CD4-positive, alpha-beta T cell treated with Interleukin-6 at 100 ng/mL for 8 hours (primary cell): ENCODE measurements at regions not wholly inside any gene's neighbourhood (a gene's known extent, or its start where the extent isn't known, plus 50 kb on each side); places are given as distances from the start of the nearest gene placed in this dataset.
"Not testable (repeated sequence)": the region's sequence is repeated elsewhere in the genome, so short reads cannot be mapped to it uniquely, and the experiment has no call there.

Experiments
- DNase-seq: peaks from one replicate; pipeline ENCODE4 v3.0.0-alpha.2; 2020; ENCODE audit warnings: mixed read lengths, low spot score

DNA sequence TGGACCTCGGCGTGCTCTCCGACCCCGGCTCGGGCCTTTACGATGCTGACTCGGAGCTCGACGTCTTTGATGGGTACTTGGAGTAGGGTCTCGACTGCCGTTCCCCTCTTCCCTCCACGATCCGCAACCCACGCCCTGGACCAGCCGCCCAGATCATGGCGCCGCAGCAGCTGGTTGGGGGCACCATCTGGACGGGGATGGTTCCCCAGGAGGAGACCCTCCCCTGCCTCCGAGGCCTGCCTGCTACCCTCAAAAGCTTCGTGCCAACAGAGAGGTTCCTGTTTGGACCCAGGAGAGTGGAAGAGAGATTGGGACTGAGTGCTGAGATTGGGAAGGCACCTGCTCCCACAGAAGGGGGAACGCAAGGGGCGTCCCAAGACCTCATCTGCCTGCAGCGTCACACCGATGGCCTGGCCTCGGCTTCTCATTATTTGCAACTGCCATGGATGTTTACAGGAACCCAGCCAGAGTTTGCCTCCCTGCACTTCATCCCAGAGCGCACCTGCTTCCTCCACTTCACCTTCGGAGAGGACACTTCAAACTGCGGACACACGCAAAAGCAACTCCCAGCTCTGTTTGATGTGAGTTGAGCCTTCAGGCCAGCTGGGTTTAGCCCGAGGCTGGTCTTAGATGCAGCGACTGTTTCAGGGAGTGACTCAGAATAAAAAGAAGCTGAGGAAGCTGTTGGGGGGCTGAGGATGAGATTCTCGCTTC is 58.9 kb downstream of the GOLGA6L7 start:
- DNase-seq: peak; percentile 23

DNA sequence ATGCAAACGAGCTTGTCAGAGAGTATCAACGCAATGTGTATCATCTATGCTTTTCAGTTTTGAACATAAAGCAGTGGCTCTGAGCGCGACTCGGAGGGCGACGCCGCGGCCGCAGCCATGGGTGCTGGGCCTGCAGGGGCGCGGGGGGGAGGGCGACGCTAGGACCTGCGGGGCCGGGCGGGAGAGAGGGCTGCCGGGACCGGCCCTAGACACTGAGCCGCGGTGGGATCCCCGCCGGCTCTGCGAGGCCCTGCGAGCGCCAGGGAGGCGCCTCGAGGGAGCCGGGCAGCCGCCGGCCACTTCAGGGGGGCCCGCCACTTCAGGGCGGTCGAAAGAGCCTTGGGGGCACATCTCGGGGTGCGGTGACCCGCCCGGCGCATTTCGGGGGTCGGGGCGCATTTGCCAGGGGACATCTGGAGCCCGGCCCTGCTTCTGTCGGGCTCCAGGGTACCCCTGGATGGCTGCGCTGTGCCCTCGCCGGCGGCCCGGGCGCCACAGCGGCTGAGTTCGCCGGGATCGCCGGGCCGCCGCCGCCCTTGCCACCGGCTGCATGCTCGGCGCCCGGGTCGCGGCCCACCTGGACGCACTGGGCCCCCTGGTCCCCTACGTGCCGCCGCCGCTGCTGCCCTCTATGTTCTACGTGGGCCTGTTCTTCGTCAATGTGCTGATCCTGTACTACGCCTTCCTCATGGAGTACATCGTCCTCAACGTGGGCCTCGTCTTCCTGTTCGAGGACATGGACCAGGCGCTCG is 59.6 kb downstream of the GOLGA6L7 start:
- DNase-seq: not testable (repeated sequence)

DNA sequence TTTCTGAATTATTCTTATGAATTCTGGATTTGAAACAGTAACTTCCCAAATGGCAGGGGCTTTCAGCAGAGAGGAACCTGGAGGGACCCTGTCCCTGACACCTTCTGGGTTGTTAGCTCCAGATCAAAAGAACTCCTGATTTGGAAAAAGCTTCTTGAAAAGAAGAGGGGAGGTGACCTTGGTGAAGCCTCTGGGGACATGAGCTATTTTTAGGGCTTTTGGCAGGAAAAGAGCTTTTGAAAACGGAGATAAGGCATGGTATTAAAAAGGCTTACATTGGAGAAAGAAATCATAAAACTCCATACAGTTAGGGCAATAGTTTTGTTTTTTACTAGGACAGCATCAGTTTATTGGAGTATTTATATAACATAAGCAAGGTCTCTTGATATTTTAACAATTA is 60.3 kb downstream of the GOLGA6L7 start:
- DNase-seq: not testable (repeated sequence)

DNA sequence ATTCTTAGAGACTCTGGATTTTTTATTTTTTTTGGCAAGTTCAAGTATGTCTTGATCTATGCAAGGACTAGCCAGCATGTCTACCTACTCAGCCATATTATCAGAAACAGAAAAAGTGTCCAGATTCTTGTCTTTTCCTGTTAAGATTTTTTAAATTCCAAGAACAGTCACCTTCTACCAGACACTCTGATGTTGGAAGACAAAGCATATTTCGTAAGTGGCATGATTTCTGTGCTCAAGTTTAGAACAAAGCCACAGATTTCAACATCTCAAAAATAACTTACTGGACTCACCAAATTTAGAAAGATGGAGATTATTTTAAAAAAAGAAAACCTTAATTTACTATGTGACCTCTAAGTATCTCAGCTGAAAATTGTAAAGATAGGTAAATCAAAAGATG is 61.9 kb downstream of the GOLGA6L7 start:
- DNase-seq: no peak

DNA sequence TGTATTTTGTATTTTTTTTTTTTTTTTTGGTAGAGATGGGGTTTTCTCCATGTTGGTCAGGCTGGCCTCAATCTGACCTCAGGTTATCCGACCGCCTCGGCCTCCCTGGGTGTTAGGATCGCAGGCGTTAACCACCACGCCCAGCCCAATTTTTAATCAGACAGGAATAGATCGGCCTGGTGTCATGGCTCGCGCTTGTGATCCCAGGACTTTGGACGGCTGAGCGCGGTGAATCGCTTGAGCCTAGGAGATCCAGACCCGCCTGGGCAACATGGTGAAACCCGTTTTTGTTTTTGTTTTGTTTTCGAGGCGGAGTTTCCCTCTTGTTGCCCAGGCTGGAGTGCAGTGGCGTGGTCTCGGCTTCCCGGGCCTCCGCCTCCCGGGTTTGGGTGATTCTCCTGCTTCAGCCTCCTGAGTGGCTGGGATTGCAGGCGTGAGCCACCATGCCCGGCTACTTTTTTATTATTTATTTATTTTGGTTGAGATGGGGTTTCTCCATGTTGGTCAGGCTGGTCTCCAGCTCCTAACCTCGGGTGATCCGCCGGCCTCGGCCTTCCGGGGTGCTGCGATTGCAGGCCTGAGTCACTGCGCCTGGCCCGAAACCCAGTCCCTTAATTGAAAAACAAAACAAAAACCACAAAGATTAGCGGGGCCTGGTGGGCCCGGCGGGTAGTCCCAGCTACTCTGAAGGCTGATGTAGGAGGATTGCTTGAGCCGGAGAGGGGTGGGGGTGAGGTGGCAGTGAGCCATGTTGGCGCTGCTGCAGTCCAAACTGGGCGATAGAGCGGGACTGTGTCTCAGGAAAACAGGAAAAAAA is 63.9 kb downstream of the GOLGA6L7 start:
- not testable (repeated sequence) for DNase-seq

DNA sequence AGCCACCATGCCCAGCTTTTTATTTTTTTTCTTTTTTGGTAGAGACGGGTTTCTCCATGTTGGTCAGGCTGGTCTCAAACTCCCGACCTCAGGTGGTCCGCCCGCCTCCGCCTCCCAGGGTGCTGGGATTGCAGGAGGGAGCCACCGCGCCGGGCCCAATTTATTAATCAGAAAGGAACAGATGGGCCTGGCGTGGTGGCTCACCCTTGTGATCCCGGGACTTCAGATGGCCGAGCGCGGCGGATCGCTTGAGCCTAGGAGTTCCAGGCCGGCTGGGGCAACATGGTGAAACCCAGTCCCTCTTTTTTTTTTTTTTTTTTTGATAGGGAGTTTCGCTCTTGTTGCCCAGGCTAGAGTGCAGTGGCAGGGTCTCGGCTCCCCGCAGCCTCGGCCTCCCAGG is 64.6 kb downstream of the GOLGA6L7 start:
- DNase-seq: no peak

DNA sequence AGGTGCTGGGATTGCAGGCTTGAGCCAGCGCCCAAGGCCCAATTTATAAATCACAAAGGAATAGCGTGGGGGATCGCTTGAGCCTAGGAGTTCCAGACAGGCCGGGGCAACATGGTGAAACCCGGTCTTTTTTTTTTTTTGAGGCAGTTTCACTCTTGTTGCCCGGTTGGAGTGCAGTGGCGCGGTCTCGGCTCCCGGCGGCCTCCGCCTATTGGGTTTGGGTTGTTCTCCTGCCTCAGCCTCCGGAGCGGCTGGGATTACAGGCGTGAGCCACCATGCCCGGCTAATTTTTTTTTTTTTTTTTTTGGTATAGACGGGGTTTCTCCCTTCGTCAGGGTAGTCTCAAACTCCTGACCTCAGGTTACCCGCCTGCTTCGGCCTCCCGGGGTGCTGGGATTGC is 65.0 kb downstream of the GOLGA6L7 start:
- DNase-seq: no peak

DNA sequence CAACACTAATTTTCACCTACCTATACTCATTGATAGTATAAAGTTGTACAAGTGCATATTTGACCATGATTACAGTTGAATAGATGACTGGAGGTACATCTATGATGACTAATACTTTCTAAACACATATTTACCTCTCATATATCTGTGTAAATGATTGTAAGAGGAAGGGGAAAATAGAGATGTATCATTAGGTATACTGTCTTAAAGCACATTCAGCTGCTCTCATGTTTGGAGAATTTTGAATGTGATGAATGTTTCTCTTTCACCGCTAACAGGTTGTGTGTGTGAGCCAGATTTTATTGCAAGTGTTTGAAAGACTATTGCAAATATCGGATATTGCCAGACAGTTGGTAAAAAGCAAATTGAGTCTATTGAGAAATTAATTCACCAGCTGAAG is 66.2 kb upstream of the GOLGA8M start:
- DNase-seq: not testable (repeated sequence)

DNA sequence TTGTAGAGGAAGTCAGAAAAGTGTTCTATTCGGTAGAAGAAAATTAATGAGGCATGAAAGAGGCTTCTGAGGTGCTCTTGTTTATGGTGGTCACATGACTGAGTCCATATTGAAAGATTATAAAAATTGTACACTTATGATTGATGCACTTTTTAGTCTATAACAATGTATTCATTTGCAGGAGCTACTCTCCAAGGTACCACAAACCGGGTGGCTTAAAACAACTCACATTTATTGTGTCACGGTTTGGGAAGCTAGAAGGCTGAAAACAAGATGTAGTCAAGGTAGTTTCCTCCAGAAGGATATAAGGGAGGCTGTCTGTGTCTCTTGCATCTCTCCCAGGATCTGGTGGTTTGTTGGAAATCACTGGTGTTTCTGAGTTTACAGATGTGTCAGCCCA is 60.6 kb upstream of the GOLGA8M start:
- DNase-seq: not testable (repeated sequence)
